GM19452 (cell line): ENCODE measurements at regions not wholly inside any gene's neighbourhood (a gene's known extent, or its start where the extent isn't known, plus 50 kb on each side); places are given as distances from the start of the nearest gene placed in this dataset.
"Not testable (repeated sequence)": the region's sequence is repeated elsewhere in the genome, so short reads cannot be mapped to it uniquely, and the experiment has no call there.

ENCODE experiments used
- ATAC-seq: cut with Tn5 transposase; IDR thresholded peaks from one replicate; pipeline ENCODE4 v1.9.1; 2021; ENCODE audit not compliant: unreplicated experiment

GRCh38 chr2:180927030-180927686 is 53.2 kb upstream of the UBE2E3 start:
- no peak for ATAC-seq

GRCh38 chr2:180925700-180926099 is 54.7 kb upstream of the UBE2E3 start:
- no peak for ATAC-seq

GRCh38 chr2:180924063-180924462 is 56.3 kb upstream of the UBE2E3 start:
- ATAC-seq: no peak

DNA sequence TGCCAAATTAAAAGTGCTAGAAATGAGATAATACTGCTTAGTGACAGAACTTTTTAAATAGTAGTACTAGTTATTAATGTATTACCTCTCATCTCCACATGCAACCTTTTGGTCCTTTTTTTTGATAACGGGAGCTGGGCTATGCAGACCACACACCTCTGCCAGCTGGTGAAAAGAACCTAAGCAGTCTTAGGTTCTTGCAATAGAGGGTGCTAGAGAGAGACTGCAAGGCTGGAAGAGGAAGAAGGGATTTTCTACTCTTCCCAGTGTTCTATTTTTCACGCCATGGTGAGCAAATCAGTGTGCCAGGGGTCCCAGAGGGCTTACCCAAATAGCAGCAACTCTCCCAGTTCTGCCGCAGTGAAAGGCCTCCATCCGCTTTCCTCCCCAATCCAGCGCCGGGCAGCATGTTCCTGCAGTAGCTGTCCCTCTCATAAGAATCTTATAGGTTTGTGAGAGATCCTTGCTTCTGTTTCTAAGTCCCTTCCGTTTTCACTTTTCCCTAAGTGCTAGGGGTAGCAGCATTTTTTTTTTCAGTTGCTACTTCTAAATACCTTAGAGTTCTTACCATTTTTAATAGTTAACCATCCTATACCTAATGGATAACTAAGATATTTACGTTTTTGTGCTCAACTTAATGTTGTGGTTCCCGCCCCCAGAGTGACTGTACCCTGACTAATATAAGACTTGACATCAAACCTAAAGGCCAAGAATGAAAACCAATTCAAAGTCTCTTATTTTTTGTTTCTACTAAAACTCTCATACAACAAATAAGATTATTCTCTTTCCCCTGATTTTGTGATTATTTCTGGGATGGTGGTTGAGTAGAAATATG is 69.4 kb upstream of the UBE2E3 start:
- ATAC-seq: no peak

- no peak for ATAC-seq
These were observed 72.7 kb upstream of the UBE2E3 start for GRCh38 chr2:180907731-180908130.

DNA sequence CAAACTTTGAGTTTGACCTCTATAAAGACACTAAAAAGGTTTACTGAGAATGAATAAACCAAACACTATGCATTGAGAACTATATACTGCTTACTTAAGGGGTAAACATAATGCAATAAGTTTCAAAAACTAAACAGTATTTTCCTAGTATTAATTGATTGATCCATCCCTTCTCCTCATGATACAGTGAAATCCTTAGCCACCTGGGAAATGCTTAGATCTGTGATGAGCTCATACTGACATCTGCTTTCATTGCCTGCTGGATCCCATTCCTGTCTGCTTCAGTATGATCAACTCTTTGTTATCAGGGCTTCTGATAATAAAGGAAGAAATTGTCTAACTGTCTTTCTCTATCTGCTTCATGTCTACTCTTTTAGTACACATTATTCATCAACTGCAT is 74.9 kb upstream of the UBE2E3 start:
- ATAC-seq: no peak

DNA sequence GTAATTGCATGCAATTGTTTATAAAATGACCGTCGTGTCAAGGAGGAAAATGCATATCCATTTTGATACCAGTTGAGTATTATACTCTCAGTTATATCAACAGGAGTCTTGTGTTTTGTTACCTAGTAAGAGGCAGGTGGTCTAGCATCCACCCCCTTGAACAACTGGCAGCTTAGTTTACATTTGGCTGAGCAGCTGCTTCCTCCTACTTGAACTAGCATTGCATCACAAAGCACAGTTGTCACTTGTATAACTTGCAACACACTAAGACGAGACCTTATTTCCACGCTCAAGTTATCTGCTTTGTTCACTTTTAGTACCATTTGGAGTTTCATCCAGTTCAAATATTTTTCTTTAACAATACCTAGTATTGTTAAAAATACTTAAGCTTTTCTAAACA is 75.4 kb upstream of the UBE2E3 start:
- ATAC-seq: no peak

DNA sequence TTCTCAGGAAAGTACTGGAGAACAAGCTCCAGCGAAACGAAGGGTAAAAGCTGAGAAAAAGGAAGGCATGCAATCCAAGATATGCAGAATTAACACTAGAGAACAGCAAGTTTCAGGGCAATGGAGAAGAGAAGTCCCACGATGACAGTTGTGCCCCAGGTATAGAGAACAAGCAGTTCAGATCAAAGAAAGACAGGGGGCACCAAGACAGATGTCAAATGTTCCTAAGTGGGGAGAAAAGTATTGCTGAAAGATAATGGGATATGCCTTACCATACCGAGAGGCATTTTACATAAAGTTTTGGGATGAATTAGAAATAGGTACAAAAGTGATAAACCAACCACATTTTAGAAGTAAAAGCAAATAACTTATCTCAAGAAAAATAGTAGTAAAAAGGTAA is 79.1 kb upstream of the UBE2E3 start:
- ATAC-seq: no peak

- ATAC-seq: no peak
These were observed 86.7 kb upstream of the UBE2E3 start for GRCh38 chr2:180893752-180894151.

DNA sequence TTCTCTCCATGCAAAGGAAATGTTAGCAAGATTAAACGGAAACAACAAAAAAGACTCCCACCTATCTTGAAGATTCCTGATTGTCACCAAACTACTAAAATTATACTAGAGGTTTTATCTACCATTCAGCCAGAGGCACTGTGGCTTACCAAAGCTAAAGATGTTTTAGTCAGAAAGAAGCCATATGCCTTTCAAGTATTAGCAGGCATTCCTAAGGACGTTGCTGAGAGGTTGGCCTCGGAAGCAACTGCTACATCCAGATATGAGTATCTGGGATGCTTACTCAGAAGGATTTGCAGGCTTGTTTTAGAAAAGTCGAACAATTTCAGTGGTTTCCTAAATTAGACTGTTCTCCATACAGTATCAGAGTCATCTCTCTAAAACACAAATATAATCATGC is 88.3 kb upstream of the UBE2E3 start:
- ATAC-seq: no peak

- no peak for ATAC-seq
These were observed 89.0 kb upstream of the UBE2E3 start for GRCh38 chr2:180891360-180891759.

GRCh38 chr2:180890781-180891180 is 89.6 kb upstream of the UBE2E3 start:
- no peak for ATAC-seq

DNA sequence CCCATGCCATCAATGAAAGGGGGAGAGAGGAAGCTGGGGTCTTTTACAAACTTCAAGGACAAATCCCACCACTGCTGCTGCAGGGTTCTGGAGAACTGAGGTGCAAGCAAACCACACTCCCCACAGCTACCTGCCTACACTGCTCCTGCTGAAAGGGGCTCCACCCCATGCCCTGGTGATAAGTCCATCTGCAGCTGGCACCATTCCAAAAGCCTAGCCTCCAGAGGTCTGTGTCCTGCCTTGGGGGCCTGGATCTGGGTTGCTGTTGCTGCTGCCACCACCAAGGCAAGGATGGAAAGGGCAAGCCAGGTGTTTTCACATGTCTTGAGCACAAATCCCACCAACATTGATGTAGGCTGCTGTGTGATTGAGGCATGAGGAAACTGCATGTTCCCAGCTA is 97.4 kb upstream of the UBE2E3 start:
- no peak for ATAC-seq

GRCh38 chr2:180876506-180876905 is 103.9 kb upstream of the UBE2E3 start:
- ATAC-seq: no peak

GRCh38 chr2:180873219-180873618 is 107.2 kb upstream of the UBE2E3 start:
- no peak for ATAC-seq

DNA sequence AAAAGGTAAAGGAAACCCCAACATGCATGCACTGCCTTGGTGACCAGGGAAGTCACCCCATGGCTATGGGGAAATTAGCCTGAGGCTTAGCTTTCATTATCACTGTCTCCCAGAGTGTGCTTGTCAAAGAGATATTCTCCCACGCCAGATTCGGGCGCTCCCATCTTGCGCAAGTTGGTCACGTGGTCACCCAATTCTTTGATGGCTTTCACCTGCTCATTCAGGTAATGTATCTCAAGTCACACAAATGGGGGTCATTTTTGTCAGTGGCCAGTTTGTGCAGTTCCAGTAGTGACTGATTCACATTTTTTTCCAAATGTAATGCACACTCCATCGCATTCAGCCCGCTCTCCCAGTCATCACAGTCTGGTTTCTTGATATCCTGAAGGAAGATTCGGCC is 107.6 kb upstream of the UBE2E3 start:
- not testable (repeated sequence) for ATAC-seq

GRCh38 chr2:180872255-180872654 is 108.2 kb upstream of the UBE2E3 start:
- no peak for ATAC-seq

DNA sequence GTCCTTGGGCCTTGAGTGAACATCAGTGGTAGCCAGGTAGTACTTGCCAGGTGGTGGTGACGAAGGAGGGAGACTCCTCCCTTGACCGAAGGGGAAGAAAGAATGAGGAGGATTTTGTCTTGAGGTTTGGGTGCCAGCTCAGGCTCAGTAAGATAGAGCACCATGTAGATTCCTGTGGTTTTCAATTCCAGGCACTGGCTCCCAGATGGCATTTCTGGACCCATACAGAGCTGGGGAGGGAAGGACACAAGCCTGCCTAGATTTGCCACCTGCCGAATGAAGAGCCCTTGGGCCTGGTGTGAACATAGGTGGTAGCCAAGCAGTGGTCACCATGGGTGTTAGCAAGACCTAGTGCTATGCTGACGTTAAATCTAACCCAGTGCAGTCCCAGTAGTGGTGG is 108.8 kb upstream of the UBE2E3 start:
- ATAC-seq: no peak

DNA sequence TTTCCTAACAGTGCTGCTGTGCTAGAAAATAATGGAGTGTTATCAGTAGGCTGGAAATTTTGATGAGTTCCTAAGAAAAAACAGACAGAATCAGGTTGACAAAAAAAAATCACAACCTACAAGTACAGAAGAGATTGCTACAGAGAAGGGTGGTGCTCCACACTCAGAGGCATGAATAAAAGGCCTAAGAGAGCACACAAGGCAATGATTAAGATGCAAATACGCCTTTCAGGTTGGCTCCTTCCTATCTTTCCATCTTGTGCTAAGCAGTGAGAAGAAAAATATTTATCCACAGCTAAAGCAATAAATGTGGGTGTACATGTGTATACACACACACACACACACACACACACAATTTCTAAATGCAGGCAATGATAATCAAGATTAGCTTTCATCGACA is 130.6 kb upstream of the UBE2E3 start:
- no peak for ATAC-seq

DNA sequence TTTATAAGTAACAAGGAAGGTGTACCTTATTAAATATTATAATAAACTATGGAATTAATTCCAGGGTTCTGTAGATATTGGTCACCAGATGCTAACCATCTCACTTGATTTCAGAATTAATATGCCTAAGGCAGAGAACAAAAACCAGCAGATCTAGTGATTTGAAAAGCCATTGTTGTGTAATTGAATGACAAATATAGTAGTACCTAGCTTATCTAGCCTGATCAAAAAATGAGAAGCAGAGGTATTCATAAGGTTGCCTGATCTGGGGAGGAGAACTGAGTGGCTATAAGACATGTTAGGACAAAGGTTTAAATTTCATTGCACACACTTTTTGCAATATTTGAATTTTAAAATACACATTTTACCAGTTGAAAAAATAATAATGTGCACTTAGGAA is 132.0 kb upstream of the UBE2E3 start:
- ATAC-seq: no peak

DNA sequence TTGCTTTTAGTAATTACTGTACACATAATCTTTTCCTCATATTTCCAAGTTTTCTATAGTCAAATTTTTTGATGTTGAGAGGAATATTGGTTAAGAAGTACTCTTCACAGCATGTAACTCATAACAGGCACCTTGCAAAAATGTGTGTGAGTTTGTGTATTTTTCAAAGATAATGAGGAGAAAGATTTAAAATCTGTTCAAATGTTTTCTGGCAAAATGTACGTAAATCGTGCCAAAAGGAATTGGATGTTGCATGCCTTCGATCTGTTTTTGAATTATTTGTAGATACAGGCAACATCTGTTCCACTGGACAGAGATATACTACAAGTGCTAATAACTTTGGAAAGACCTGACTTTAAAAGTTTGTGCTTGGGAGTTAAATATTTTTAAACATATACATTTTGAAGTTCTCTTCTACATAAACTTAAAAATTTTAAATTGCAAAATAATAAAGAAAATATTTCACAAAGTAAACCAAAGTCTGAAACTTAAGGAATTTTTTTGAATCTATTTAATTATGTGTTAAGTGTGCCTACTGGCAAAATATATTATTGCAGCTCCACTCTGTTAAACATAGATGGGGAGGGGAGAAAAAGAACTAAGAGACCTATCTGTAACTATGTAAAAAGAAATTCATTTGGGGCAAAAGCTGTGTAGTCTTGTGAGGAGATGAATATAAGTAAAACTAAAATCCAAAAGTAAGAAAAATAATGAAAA is 133.5 kb upstream of the UBE2E3 start:
- ATAC-seq: no peak

DNA sequence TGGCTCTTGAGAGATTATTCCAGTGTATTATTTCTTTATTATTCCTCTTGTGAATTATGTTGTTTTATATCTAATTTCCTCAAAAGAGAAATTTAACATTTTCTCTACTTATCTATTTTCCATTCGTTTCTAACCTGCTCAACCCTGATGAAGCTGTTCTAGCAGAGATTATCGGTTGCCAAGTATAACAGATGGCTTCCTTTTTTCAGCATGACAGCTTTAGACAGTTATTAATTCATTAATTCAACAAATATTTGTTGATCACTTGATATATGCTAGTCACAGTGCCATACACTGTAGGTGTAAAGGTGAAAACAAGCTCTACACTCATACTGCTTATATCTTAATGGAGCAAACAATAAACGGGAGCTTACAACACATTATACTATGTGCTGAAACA is 137.9 kb upstream of the UBE2E3 start:
- no peak for ATAC-seq
